ENCODE measurements at regions not wholly inside any gene's neighbourhood (a gene's known extent, or its start where the extent isn't known, plus 50 kb on each side); places are given as distances from the start of the nearest gene placed in this dataset.

DNA sequence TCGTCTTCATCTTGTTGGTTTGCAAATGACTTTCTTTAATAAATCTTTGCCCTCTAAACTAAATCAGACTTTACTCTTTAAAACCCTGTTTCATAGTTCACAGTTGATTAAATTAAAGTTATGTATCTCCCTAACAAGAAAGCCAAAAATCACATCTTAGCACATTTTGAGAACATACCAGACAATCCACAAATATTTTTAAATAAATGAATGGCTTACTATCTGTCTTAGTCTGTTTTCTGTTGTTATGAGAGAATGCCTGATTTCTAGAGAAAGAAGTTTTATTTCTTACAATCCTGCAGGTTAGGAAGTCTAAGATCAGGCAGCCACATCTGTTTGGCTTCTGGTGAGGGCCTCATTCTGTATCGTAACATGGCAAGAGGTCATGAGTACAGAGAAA, 1090.2 kb upstream of the PIK3C3 start:
- TF ChIP-seq, protein P1, sequence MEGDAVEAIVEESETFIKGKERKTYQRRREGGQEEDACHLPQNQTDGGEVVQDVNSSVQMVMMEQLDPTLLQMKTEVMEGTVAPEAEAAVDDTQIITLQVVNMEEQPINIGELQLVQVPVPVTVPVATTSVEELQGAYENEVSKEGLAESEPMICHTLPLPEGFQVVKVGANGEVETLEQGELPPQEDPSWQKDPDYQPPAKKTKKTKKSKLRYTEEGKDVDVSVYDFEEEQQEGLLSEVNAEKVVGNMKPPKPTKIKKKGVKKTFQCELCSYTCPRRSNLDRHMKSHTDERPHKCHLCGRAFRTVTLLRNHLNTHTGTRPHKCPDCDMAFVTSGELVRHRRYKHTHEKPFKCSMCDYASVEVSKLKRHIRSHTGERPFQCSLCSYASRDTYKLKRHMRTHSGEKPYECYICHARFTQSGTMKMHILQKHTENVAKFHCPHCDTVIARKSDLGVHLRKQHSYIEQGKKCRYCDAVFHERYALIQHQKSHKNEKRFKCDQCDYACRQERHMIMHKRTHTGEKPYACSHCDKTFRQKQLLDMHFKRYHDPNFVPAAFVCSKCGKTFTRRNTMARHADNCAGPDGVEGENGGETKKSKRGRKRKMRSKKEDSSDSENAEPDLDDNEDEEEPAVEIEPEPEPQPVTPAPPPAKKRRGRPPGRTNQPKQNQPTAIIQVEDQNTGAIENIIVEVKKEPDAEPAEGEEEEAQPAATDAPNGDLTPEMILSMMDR (IDR thresholded peaks at IDR 0.05), result no peak
- no peak for TF ChIP-seq POLR2A (IDR thresholded peaks at IDR 0.05)
- TF ChIP-seq POLR2AphosphoS5 (IDR thresholded peaks at IDR 0.05), result no peak
- no peak for TF ChIP-seq EP300 (IDR thresholded peaks at IDR 0.05)

All from sigmoid colon (tissue), 4 donors.